BLaER1 (cell line): ENCODE measurements at regions not wholly inside any gene's neighbourhood (a gene's known extent, or its start where the extent isn't known, plus 50 kb on each side); places are given as distances from the start of the nearest gene placed in this dataset.
"Not testable (repeated sequence)": the region's sequence is repeated elsewhere in the genome, so short reads cannot be mapped to it uniquely, and the experiment has no call there.

Source experiments
- H3K27ac ChIP-seq: shearing (Covaris generic); formaldehyde crosslinking; 2 replicates; pipeline ENCODE4 v1.8.1; 2022
- H3K27me3 ChIP-seq: shearing (Covaris generic); formaldehyde crosslinking; 2 replicates; pipeline ENCODE4 v1.8.1; 2022
- H3K36me3 ChIP-seq: shearing (Covaris generic); formaldehyde crosslinking; 2 replicates; pipeline ENCODE4 v1.8.1; 2022
- H3K4me1 ChIP-seq: shearing (Covaris generic); formaldehyde crosslinking; 2 replicates; pipeline ENCODE4 v1.8.1; 2022
- H3K4me2 ChIP-seq: shearing (Covaris generic); formaldehyde crosslinking; 2 replicates; pipeline ENCODE4 v1.8.1; 2022
- H3K4me3 ChIP-seq: shearing (Covaris generic); formaldehyde crosslinking; 2 replicates; pipeline ENCODE4 v1.8.1; 2022
- H3K9ac ChIP-seq: shearing (Covaris generic); formaldehyde crosslinking; 2 replicates; pipeline ENCODE4 v1.8.1; 2022
- H3K9me3 ChIP-seq: shearing (Covaris generic); formaldehyde crosslinking; 2 replicates; pipeline ENCODE4 v1.8.1; 2022
- H4K20me1 ChIP-seq: shearing (Covaris generic); formaldehyde crosslinking; 2 replicates; pipeline ENCODE4 v1.8.1; 2022
- Cebpa-rat ChIP-seq: shearing (Covaris generic); IDR thresholded peaks from 2 replicates; pipeline ENCODE4 v1.8.1; 2022

DNA sequence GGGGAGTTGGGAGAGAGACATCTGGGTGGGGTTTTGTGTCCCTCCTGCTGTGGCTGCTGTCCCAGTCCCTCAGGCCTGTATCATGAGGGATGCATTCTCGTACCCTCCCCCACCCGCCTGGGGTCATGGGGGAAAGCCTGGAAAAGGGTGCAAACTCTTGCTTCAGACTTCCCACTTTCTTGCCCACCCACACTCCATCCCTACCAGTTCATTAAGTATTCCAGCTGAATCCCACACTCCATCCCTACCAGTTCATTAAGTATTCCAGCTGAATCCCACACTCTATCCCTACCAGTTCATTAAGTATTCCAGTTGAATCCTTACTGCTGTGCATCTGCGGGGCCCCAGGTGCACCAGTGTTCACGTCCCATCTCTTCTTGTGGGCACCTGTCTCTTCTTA, 116.3 kb downstream of the ACAA2 start:
- Histone ChIP-seq H4K20me1 (no peaks in the 10 kb centered on the region), H3K27ac (no peak overlapping the region), H3K9me3 (no peaks in the 10 kb centered on the region), H3K4me1 (peaks cover 26% of the 10 kb centered on the region), H3K9ac (no peak overlapping the region), H3K36me3 (no peaks in the 10 kb centered on the region), H3K4me3 (no peak overlapping the region), H3K4me2 (no peak overlapping the region), H3K27me3 (no peaks in the 10 kb centered on the region)
- no peak for TF ChIP-seq Cebpa-rat

DNA sequence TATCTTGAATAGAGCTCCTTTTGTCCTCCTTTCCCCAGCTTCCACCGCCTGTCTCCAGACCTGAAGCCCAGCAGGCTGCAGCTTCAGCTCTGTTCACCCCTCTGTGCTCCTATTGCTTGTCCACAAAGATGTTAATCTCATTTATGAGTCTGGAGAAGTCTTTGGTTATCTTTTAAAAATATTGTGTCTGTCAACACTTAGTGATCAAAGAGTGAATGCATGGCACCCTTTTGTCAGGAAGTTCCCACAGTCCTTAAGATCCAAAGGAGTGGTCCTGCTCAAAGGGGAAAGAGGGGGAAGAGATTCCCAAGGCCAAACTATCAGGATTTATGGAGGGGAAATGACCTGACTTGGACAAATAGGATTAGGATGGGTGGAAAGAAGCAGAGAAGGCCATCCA, 118.9 kb downstream of the ACAA2 start:
- Histone ChIP-seq H4K20me1 (no peaks in the 10 kb centered on the region), H3K9me3 (no peaks in the 10 kb centered on the region), H3K9ac (no peak overlapping the region), H3K4me3 (no peak overlapping the region), H3K4me1 (peaks cover 36% of the 10 kb centered on the region), H3K4me2 (peak overlapping the region; percentile 79), H3K27me3 (no peaks in the 10 kb centered on the region), H3K36me3 (no peaks in the 10 kb centered on the region), H3K27ac (peak overlapping the region; percentile 36; the same call in 1 of the 2 replicates)
- no peak for TF ChIP-seq Cebpa-rat

DNA sequence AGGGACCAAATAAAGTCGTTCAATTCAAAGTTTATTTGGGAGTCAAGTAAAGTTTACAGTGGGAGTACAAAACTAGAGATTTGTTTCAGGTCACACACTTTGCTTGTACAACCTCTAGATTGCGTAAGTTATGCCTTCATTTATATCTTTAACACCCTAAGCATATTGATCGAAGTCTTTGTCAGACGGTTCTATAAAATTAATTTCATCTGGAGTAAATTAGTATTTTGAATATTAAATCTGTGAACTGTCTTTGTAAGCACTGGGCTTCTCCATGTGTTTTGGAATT, 119.7 kb downstream of the ACAA2 start:
- H3K4me1 ChIP-seq: peaks cover 36% of the 10 kb centered on the region
- no peak overlapping the region for H3K4me3 ChIP-seq
- H3K36me3 ChIP-seq: no peaks in the 10 kb centered on the region
- H4K20me1 ChIP-seq: no peaks in the 10 kb centered on the region
- peak overlapping the region; percentile 79 for H3K4me2 ChIP-seq
- H3K9me3 ChIP-seq: no peaks in the 10 kb centered on the region
- H3K27ac ChIP-seq: peak overlapping the region; percentile 36; the same call in 1 of the 2 replicates
- no peak overlapping the region; the same call in 1 of the 2 replicates for H3K9ac ChIP-seq
- TF ChIP-seq Cebpa-rat: peak; percentile 26; the same call in 1 of the 2 replicates
- no peaks in the 10 kb centered on the region for H3K27me3 ChIP-seq

DNA sequence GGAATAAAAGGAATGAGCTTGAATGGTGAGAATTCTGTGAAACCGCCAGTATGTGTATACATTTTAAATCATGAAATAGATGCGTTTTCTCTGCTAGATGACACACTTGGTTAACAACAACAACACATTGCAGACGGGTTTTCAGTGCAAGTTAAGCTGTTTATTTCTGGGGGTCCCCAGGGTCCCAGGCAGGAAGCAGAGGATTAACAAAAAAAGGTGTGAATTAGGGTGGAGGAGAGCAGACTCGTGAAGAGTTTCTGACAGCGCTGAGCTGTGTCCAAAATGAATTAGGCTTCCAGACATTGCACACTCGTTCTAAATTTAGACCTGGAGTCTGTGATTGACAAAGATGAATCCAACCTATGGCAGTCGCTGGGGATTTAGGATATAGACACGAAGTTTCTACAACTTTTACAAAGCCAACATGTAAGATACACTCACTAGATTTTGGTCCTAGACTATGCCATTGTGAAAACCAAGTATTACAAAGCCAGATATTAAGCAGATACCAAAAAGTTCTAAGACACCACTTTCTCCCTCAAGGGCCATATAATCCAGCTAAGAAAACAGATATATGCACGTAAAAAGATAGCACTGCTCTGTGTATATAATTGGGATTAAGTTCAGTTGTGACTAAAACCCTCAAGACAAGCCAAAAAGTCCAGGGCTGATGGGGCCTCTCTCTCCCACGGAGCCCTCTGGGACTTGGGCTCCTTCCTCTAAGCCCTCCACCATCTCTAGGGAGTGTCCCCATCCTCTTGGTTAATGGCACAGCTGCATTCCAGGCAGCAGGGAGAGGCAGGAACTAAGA, 120.2 kb downstream of the ACAA2 start:
- peak overlapping the region; percentile 10; the same call in 1 of the 2 replicates for H3K9ac ChIP-seq
- peak overlapping the region; percentile 36; the same call in 1 of the 2 replicates for H3K27ac ChIP-seq
- peak overlapping the region; percentile 79 for H3K4me2 ChIP-seq

DNA sequence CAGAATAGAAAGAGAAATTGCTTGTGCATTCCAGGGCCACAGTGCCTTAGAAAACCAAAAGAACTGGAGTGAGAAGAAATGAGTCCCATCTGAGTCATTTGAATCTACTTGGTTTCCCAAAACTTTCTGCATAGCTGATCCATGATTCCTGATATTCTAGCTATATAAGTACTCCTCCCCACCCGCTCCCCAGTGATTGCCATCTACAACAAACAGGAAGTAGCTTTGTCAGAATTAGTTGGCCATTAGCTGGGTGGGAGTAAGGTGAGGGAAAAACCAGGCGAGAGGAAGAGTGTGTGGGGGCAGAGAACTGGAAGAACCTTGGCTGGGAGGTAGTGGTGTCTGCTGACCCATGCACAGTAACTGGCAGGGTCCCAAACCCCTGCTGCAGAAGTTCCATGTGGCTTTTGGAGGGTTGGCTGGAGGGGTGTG, 122.1 kb downstream of the ACAA2 start:
- Histone ChIP-seq H3K4me2 (peak overlapping the region; percentile 39), H3K27ac (no peak overlapping the region), H3K27me3 (no peaks in the 10 kb centered on the region), H3K36me3 (no peaks in the 10 kb centered on the region), H4K20me1 (no peaks in the 10 kb centered on the region), H3K4me1 (peaks cover 36% of the 10 kb centered on the region), H3K4me3 (no peak overlapping the region), H3K9me3 (no peaks in the 10 kb centered on the region), H3K9ac (no peak overlapping the region)
- TF ChIP-seq Cebpa-rat: no peak

More for the DNA sequence above, 120.2 kb downstream of the ACAA2 start:
- H3K36me3 ChIP-seq: no peaks in the 10 kb centered on the region
- peaks cover 36% of the 10 kb centered on the region for H3K4me1 ChIP-seq
- no peak for TF ChIP-seq Cebpa-rat
- peak overlapping the region; percentile 3; the same call in 1 of the 2 replicates for H3K4me3 ChIP-seq
- no peaks in the 10 kb centered on the region for H3K9me3 ChIP-seq
- no peaks in the 10 kb centered on the region for H3K27me3 ChIP-seq
- H4K20me1 ChIP-seq: no peaks in the 10 kb centered on the region

DNA sequence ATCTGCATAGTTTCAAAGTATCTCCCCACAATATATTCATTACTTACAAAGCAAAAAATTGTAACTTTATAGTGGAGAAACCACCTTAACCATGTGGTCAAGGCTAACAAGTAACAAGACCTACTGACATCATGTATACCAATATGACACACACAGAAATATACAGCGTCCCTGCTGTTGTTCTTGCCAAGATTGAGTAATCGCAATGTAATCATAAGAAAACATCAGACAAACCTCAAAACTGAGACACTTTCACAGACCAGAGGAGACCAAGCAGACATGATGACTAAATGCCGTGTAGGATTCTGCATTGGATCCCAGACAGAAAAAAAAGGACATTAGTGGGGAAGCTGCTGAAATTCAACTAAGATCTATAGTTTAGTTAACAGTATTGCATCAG, 123.0 kb downstream of the ACAA2 start:
- no peak overlapping the region for H3K27ac ChIP-seq
- TF ChIP-seq Cebpa-rat: no peak
- no peak overlapping the region for H3K4me2 ChIP-seq
- H3K4me3 ChIP-seq: no peak overlapping the region
- H4K20me1 ChIP-seq: no peaks in the 10 kb centered on the region
- H3K4me1 ChIP-seq: peaks cover 36% of the 10 kb centered on the region
- no peaks in the 10 kb centered on the region for H3K9me3 ChIP-seq
- H3K27me3 ChIP-seq: no peaks in the 10 kb centered on the region
- H3K36me3 ChIP-seq: no peaks in the 10 kb centered on the region
- no peak overlapping the region for H3K9ac ChIP-seq

DNA sequence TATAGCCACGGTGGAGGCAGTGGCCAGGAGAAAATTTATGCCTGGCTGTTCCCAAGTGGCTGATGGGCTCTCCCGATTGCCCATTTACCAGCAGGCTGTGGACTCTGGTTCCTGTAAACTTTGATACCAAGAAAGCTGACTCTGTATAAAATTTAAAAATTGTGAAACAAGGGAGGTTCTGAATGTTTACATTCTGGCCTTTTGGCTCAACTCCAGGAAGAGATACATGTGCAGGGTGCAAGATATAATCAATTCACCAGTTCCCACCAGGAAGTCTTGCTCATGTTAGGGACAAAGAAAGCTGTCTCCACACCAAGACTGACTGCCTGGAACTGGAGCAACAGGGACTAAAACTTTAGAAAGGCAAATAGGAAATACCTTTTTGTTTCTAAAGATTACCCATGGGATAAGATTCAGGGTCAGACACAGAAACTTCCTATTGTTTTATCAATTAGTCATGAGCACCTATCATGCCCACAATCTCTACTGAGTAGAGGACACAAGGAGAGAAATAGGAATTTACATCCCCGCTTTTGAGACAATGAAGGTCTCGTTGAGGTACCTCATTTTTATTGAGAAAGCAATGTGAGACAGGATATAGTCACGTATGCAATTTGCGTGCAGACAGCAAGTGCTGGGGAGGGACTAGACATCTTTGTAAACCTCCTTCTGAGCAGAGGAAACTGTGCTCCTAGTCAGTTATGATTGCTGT, 123.5 kb downstream of the LIPG start:
- H3K36me3 ChIP-seq: no peaks in the 10 kb centered on the region
- H3K4me1 ChIP-seq: no peaks in the 10 kb centered on the region
- no peaks in the 10 kb centered on the region for H3K27me3 ChIP-seq
- H3K4me2 ChIP-seq: no peak overlapping the region
- no peak overlapping the region for H3K9ac ChIP-seq
- TF ChIP-seq Cebpa-rat: no peak
- H4K20me1 ChIP-seq: no peaks in the 10 kb centered on the region
- no peak overlapping the region for H3K4me3 ChIP-seq
- H3K27ac ChIP-seq: no peak overlapping the region
- no peaks in the 10 kb centered on the region for H3K9me3 ChIP-seq

DNA sequence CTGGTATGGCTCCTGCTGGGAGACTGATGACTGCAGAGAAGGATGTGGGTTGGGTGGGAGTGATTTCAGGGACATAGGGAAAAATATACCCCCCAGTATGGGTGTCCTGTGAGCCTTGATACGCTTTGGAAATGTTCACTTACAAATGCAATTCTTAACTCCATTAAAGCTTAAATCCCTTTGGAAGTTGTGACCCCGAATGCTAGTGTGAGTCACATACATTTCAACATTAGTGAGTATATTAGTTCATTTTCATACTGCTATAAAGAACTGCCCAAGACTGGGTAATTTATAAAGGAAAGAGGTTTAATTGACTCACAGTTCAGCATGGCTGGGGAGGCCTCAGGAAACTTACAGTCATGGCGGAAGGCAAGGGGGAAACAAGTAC, 120.9 kb downstream of the LIPG start:
- H3K4me3 ChIP-seq, H3K9me3 ChIP-seq, H4K20me1 ChIP-seq, H3K9ac ChIP-seq, H3K4me2 ChIP-seq, H3K27me3 ChIP-seq, H3K27ac ChIP-seq, H3K36me3 ChIP-seq: not testable (repeated sequence)
- peaks cover 11% of the 10 kb centered on the region for H3K4me1 ChIP-seq

DNA sequence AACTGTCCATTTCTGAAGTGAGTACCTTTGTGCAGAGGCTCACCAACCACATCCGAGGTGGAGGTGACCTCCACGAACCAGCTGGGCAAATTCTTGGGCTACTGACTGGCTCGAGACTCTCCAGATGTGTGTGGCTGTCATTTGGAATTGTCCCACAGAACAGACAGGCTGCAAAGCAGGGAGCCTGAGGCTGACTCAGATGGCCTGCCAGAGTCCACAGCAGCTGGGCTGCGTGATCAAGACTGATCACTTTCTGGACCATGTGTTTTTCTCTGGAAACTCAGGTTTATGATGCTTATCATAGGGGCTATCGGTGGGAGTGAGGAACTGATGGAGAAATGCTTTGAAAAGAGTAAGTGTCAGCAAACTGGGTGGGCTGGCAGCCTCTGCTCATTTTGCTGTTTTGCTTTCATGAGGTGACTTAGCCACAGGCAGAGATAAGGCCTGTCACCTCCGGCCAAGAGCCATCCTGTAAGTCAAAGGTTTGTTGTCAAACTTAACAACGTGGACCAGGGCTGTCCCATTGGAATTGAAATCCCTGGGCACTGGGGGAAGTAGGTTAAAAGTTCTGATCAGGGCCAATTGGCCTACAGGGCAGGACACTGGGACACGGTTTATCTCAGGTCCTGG, 120.4 kb downstream of the LIPG start:
- Histone ChIP-seq H3K4me1 (peaks cover 17% of the 10 kb centered on the region), H3K27me3 (no peaks in the 10 kb centered on the region), H3K27ac (no peak overlapping the region), H3K9ac (no peak overlapping the region), H3K9me3 (no peaks in the 10 kb centered on the region), H3K4me3 (no peak overlapping the region), H4K20me1 (no peaks in the 10 kb centered on the region), H3K36me3 (no peaks in the 10 kb centered on the region), H3K4me2 (no peak overlapping the region)
- TF ChIP-seq Cebpa-rat: no peak

DNA sequence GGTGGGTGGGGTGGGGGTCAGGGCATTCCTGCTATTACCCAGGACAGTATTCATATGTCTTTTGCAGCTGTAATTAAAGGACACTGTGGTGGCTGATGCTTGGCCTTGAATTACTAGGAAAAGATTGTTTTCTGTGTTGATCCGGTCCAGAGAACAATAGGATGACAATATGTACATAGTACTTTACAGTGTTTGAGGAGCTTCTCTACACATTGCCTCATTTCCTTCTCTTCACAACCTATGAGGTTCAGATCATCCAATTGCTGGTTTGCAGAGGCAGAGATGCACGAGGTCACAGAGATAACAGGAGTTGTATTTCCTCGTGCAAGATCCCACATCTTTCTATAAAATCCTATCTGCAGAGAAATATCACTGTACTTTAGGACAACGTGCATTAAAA, 119.5 kb downstream of the LIPG start:
- Histone ChIP-seq H3K27ac (no peak overlapping the region), H3K4me1 (peaks cover 20% of the 10 kb centered on the region), H3K9ac (no peak overlapping the region), H3K27me3 (no peaks in the 10 kb centered on the region), H3K4me2 (no peak overlapping the region), H3K36me3 (no peaks in the 10 kb centered on the region), H3K9me3 (no peaks in the 10 kb centered on the region), H3K4me3 (no peak overlapping the region), H4K20me1 (no peaks in the 10 kb centered on the region)
- TF ChIP-seq Cebpa-rat: no peak
